Breast epithelium (tissue), 3 donors: ENCODE measurements at regions not wholly inside any gene's neighbourhood (a gene's known extent, or its start where the extent isn't known, plus 50 kb on each side); places are given as distances from the start of the nearest gene placed in this dataset.

Experiments used
- CTCF ChIP-seq, 3 donors: fragments of 450-650 bp; IDR thresholded peaks; one replicate each; pipeline ENCODE4 v1.5.1; 2016 to 2017; ENCODE audit warnings: antibody characterized with exemption in 3 of 3, mild to moderate bottlenecking in 3 of 3, moderate library complexity in 3 of 3
- POLR2A ChIP-seq: fragments of 450-650 bp; IDR thresholded peaks from one replicate; pipeline ENCODE4 v1.6.1; 2016; ENCODE audit warnings: antibody characterized with exemption, mild to moderate bottlenecking, moderate library complexity

GRCh38 chr6:54993948-54994347, 147.4 kb downstream of the FAM83B start:
- TF ChIP-seq CTCF (IDR thresholded peaks at IDR 0.05) (no peak), POLR2A (no peak)
